ENCODE measurements at regions not wholly inside any gene's neighbourhood (a gene's known extent, or its start where the extent isn't known, plus 50 kb on each side); places are given as distances from the start of the nearest gene placed in this dataset.
A peak's percentile ranks its signal among the peaks of the same experiment; 100 is the strongest.

- no peaks in the 10 kb centered on the region for H3K36me3 ChIP-seq (ENCODE audit: control insufficient read depth, insufficient read depth, low read length)
- no peak overlapping the region for H3K9ac ChIP-seq (ENCODE audit: insufficient read depth, low read length)
- H3K27ac ChIP-seq (ENCODE audit: insufficient read depth, low read length), result no peak overlapping the region
- H3K4me3 ChIP-seq (replicated peaks in 1 of 4; ENCODE audit: control extremely low read depth in 1 of 4, insufficient read depth in 1 of 4, low read depth in 3 of 4, low read length in 4 of 4), result no peak overlapping the region
- H4K20me1 ChIP-seq (ENCODE audit: control insufficient read depth, extremely low read depth, insufficient read depth, low read length), result no peaks in the 10 kb centered on the region
- no peaks in the 10 kb centered on the region for H3K27me3 ChIP-seq (ENCODE audit: control insufficient read depth, insufficient read depth, low read length)
- no peak for TF ChIP-seq EZH2 (IDR thresholded peaks at IDR 0.05; ENCODE audit: low read length, missing control alignments)
- no peak for TF ChIP-seq CTCF (conservative IDR thresholded peaks at IDR 0.05 in 1 of 2, IDR thresholded peaks at IDR 0.05 in 1 of 2; ENCODE audit: low read depth in 1 of 2, low read length in 2 of 2)
- no peaks in the 10 kb centered on the region for H3K9me3 ChIP-seq (ENCODE audit: control insufficient read depth, insufficient read depth, low read depth, low read length)
- no peak overlapping the region for H3K4me2 ChIP-seq (ENCODE audit: extremely low read depth, insufficient read depth, low read length)
- peak in 1 of 2 donors; percentile 2 for DNase-seq (ENCODE audit: low read depth in 2 of 2)
- no peaks in the 10 kb centered on the region for H3K79me2 ChIP-seq (ENCODE audit: control insufficient read depth, insufficient read depth, low read length)
- no peak overlapping the region for H2AFZ ChIP-seq (ENCODE audit: low read length)
- H3K4me1 ChIP-seq (ENCODE audit: control insufficient read depth, extremely low read depth, insufficient read depth, low read length), result no peaks in the 10 kb centered on the region
These were observed 991.4 kb downstream of the ARAP2 start for GRCh38 chr4:35252866-35253265.

- TF ChIP-seq CTCF (conservative IDR thresholded peaks at IDR 0.05 in 1 of 2, IDR thresholded peaks at IDR 0.05 in 1 of 2; ENCODE audit: low read depth in 1 of 2, low read length in 2 of 2) (no peak), EZH2 (IDR thresholded peaks at IDR 0.05; ENCODE audit: low read length, missing control alignments) (no peak)
- Histone ChIP-seq H3K9me3 (ENCODE audit: control insufficient read depth, insufficient read depth, low read depth, low read length) (no peaks in the 10 kb centered on the region), H3K4me2 (ENCODE audit: extremely low read depth, insufficient read depth, low read length) (no peak overlapping the region), H4K20me1 (ENCODE audit: control insufficient read depth, extremely low read depth, insufficient read depth, low read length) (no peaks in the 10 kb centered on the region), H3K36me3 (ENCODE audit: control insufficient read depth, insufficient read depth, low read length) (no peaks in the 10 kb centered on the region), H3K4me1 (ENCODE audit: control insufficient read depth, extremely low read depth, insufficient read depth, low read length) (no peaks in the 10 kb centered on the region), H2AFZ (ENCODE audit: low read length) (no peak overlapping the region), H3K79me2 (ENCODE audit: control insufficient read depth, insufficient read depth, low read length) (no peaks in the 10 kb centered on the region), H3K27me3 (ENCODE audit: control insufficient read depth, insufficient read depth, low read length) (no peaks in the 10 kb centered on the region), H3K4me3 (replicated peaks in 1 of 4; ENCODE audit: control extremely low read depth in 1 of 4, insufficient read depth in 1 of 4, low read depth in 3 of 4, low read length in 4 of 4) (no peak overlapping the region), H3K27ac (ENCODE audit: insufficient read depth, low read length) (no peak overlapping the region), H3K9ac (ENCODE audit: insufficient read depth, low read length) (no peak overlapping the region)
- no peak for DNase-seq (ENCODE audit: low read depth in 2 of 2)
These were observed 991.0 kb downstream of the ARAP2 start for GRCh38 chr4:35253331-35253730.

GRCh38 chr4:35286434-35286833, 957.9 kb downstream of the ARAP2 start:
- H3K27me3 ChIP-seq (ENCODE audit: control insufficient read depth, insufficient read depth, low read length), result no peaks in the 10 kb centered on the region

More at GRCh38 chr4:35286434-35286833, 957.9 kb downstream of the ARAP2 start:
- Histone ChIP-seq H4K20me1 (ENCODE audit: control insufficient read depth, extremely low read depth, insufficient read depth, low read length) (no peaks in the 10 kb centered on the region), H3K27ac (ENCODE audit: insufficient read depth, low read length) (no peak overlapping the region), H3K4me2 (ENCODE audit: extremely low read depth, insufficient read depth, low read length) (no peak overlapping the region), H3K36me3 (ENCODE audit: control insufficient read depth, insufficient read depth, low read length) (no peaks in the 10 kb centered on the region), H3K9ac (ENCODE audit: insufficient read depth, low read length) (no peak overlapping the region), H3K79me2 (ENCODE audit: control insufficient read depth, insufficient read depth, low read length) (no peaks in the 10 kb centered on the region), H2AFZ (ENCODE audit: low read length) (no peak overlapping the region), H3K4me3 (replicated peaks in 1 of 4; ENCODE audit: control extremely low read depth in 1 of 4, insufficient read depth in 1 of 4, low read depth in 3 of 4, low read length in 4 of 4) (no peak overlapping the region), H3K4me1 (ENCODE audit: control insufficient read depth, extremely low read depth, insufficient read depth, low read length) (no peaks in the 10 kb centered on the region), H3K9me3 (ENCODE audit: control insufficient read depth, insufficient read depth, low read depth, low read length) (no peaks in the 10 kb centered on the region)
- TF ChIP-seq CTCF (conservative IDR thresholded peaks at IDR 0.05 in 1 of 2, IDR thresholded peaks at IDR 0.05 in 1 of 2; ENCODE audit: low read depth in 1 of 2, low read length in 2 of 2) (no peak), EZH2 (IDR thresholded peaks at IDR 0.05; ENCODE audit: low read length, missing control alignments) (no peak)
- no peak for DNase-seq (ENCODE audit: low read depth in 2 of 2)

Data from fibroblast of lung (primary cell).